ENCODE measurements at regions not wholly inside any gene's neighbourhood (a gene's known extent, or its start where the extent isn't known, plus 50 kb on each side); places are given as distances from the start of the nearest gene placed in this dataset.

DNA sequence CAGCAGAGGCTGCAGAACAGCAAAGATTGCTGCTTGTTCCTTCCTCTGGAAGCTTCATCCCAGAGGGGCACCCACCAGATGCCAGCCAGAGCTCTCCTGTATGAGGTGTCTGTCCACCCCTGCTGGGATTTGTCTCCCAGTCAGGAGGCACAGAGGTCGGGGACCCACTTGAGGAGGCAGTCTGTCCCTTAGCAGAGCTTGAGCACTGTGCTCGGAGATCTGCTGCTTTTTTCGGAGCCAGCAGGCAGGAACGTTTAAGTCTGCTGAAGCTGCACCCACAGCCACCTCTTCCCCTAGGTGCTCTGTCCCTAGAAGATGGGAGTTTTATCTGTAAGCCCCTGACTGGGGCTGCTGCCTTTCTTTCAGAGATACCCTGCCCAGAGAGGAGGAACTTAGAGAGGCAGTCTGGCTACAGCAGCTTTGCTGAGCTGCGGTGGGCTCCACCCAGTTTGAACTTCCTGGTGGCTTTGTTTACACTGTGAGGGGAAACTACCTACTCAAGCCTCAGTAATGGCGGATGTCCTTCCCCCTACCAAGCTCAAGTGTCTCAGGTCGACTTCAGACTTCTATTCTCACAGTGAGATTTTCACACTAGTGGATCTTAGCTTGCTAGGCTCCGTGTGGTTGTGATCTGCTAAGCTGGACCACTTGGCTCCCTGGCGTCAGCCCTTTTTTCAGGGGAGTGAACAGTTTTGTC, 101.8 kb upstream of the GLRA1 start:
- DNase-seq = peak; percentile 6

DNA sequence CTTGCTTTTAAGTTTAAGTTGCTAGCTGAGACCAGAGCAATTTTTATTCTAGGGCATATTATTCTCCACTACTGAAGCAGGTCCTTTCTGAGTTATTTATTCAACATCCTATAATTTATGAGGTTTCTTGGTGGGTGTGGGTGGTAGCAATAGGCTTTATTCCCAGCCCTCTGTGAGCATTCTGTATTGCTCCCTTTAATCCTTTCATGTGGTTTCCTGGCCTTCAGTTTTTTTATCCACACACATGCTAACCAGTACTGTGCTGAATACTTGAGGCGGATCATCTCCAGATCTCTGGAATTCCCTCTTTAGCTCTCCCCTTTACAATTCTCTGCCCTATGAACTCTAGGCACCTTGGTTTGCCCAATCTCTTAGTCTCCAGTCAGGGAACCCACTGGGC, 91.8 kb upstream of the GLRA1 start:
- DNase-seq = no peak

DNA sequence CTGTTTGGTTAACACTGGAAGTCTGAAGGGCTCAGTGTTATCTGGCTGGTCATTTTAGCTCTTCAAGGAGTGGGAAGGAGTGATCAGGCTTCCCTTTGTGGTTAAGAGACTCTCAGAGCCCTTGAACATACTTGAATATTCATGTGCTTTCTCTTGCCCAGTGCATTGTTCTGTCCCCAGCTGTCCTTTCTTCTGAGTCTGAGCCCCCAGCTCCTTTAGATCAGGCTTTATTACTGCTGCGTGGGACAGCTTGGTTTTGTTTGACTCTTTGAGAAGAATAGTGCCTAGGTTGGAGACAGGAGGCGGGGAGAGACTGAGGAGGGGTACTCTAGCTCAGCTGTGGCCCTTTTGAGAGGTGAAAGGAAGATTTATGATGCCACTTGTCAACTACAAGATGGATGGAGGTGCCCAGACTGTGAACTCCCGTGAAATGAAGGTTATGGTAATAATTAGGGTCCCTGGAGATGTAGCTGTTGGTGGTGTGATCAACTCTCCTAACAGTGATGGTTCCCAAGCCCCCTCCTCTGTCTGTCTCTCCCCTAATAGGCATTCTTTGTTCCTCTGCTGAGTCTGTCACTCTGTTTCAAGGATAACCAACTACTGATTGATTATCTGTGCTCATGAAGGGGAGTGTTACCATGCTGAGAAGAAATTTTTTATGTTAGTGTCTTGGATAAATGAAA, 83.1 kb upstream of the GLRA1 start:
- DNase-seq = no peak

DNA sequence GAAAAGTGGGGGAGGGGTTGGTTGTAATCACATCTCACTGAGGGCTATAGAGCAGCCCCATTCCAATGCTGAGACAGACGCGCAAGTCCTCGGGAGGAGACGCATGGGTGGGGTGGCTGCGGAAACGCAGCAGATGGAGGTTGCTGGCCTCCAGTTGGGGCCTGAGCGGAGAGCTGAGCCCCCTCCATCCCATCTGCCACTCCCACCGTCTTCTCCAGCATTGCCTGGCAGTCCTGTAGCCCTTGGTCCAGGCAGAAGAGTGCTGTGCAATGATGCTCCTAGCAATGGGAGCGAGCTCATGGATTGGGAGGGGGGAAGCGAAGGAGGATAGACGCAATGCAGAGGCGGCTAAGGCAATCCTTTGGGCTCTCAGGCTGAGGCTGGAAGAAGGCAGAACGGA, 79.4 kb upstream of the GLRA1 start:
- DNase-seq = no peak
